GM21723 (cell line): ENCODE measurements at regions not wholly inside any gene's neighbourhood (a gene's known extent, or its start where the extent isn't known, plus 50 kb on each side); places are given as distances from the start of the nearest gene placed in this dataset.

Experiments
- ATAC-seq: cut with Tn5 transposase; IDR thresholded peaks from one replicate; pipeline ENCODE4 v1.9.1; 2021; ENCODE audit warnings: mild to moderate bottlenecking, moderate library complexity; ENCODE audit not compliant: unreplicated experiment

- no peak for ATAC-seq
These were observed 960.9 kb upstream of the FAT3 start for GRCh38 chr11:91263496-91264365.

- no peak for ATAC-seq
These were observed 963.1 kb upstream of the FAT3 start for GRCh38 chr11:91261513-91261912.

DNA sequence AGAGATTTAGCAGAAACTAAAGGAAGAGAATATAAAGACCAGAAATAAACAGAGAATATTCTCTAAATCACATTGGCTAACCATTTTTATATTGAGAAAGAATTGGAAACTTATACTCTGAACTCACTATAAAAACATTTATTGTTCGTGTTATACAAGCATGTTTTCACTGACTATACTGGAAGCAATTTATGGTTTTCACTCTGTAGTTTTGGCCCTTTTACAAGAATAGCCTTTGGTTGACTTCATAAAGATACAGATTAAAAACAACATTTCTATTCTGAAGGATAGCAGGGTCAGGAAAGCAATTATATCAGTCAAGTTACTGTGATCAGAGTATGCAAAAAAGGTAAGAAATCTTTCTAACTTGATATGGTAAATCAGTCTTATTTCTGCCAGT is 965.7 kb upstream of the FAT3 start:
- no peak for ATAC-seq

- no peak for ATAC-seq
These were observed 967.0 kb upstream of the FAT3 start for GRCh38 chr11:91257667-91258066.

DNA sequence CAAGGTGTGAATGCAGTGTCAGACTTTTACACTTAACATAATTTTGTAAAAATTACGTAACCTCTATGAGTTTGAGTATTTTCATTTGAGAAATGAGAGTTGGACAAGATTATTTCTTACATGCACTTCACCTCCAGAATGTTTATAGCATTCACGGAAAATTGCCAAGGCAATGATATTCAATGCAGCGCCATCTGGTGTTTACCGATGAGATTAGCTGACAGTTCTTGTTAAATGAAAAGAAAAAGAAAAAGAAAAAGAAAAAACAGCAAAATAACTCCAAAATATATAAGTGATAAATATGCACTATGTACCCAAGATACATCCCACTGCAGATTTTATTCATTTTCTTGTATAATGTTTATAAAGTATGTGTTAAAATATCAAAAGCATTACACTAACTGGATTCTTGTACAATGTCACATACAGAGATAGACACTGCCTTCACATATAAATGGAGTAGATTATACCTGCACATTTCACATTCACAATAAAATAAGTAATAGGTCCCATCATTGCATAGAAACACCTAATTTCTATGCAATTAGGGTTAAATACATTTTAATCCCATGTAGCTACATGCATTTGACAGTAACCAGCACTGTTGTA is 976.3 kb upstream of the FAT3 start:
- ATAC-seq, result no peak

DNA sequence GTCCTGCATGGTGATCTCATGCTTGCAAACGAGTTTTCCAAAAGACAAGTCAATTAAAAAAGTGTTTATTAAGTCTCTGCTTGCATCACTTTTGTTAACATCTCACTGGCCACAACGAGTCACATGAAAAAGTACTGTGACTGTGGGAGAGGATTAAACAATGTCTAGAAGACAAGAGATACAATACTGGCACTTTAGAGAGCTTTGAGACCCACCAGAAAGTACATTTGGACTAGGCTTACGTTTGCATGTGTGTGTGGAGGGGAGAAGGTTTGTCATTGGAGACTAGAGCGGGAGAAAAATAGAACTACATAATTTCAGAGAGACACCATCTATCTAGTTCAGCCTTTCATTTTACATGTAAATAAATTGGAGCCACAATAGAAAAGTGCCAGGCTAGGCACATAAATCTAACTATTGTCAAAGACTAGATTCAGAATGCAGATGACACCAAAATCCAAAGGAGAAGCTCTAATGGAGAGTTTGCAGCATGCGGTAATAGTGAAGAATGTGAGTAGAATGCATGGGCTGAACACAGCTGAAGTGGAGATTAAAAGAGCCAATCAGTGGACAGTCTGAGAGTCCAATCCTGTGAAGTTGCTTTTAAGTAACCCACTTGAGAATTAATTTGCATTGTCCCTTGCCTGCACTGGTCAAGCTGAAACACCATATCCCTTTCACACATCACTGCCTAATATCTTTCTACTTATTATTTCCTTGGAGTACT is 977.4 kb upstream of the FAT3 start:
- no peak for ATAC-seq

GRCh38 chr11:91244912-91245311 is 979.7 kb upstream of the FAT3 start:
- no peak for ATAC-seq

- no peak for ATAC-seq
These were observed 981.0 kb upstream of the FAT3 start for GRCh38 chr11:91243630-91244029.

- ATAC-seq, result no peak
These were observed 981.6 kb upstream of the FAT3 start for GRCh38 chr11:91243051-91243450.

DNA sequence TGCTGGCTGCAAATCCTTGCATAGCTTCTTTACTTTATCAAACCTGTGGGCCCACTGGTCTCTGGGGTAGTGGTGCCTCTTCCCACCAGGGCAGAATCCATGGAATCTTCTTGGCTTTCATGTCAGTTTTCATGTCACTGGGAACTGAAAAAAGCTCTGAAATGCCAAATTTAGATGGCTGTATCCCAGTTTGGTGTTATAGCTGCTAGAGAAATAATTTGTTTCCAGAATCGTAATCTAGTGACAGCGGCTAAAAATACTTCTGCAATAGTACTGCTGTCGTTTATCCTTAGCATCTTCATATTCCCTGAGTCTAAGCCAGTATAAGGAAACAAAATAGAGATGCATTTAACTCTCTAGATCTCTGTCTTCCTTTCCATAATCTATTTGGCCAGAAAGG is 983.4 kb upstream of the FAT3 start:
- ATAC-seq, result no peak

DNA sequence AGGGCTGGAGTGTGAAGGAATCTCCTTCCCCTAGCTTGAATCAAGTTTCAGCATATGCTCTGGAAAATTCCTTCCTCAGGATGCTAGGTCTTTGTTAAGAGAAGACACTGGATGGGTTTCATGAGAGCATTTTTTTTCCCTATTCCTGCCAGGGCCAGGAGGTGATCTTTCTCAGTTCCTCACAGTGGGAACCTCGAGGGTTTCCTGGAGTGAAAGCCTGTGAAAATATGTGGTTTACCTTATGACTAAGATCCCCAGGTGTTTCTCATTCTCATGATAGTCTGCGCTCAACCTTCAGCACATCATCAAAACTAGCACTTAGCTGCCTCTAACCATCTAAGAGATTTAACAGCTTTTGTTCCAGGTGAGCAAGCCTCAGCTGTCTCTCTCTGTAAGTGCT is 985.3 kb upstream of the FAT3 start:
- no peak for ATAC-seq

DNA sequence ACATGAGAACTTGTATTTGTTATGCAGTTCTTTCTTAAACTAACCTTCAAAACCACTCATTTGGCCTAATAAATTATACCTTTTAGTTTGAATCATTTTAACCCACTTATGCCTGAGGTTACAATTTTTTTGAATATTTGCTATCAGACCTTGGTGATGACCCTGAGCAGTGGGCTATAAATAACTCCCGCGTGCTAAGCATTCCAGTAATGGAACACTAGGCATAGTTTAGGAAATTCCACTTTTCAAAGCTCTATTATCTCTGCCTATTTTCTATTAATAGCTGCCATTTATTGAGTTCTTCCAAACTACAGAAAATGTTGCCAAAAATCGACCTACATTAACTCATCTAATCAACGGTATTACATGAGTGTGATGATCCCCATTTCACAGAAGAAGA is 993.4 kb upstream of the FAT3 start:
- no peak for ATAC-seq

- no peak for ATAC-seq
These were observed 994.0 kb upstream of the FAT3 start for GRCh38 chr11:91230647-91231046.

GRCh38 chr11:91222830-91223229 is 1000.0 kb upstream of the CHORDC1 start:
- no peak for ATAC-seq

DNA sequence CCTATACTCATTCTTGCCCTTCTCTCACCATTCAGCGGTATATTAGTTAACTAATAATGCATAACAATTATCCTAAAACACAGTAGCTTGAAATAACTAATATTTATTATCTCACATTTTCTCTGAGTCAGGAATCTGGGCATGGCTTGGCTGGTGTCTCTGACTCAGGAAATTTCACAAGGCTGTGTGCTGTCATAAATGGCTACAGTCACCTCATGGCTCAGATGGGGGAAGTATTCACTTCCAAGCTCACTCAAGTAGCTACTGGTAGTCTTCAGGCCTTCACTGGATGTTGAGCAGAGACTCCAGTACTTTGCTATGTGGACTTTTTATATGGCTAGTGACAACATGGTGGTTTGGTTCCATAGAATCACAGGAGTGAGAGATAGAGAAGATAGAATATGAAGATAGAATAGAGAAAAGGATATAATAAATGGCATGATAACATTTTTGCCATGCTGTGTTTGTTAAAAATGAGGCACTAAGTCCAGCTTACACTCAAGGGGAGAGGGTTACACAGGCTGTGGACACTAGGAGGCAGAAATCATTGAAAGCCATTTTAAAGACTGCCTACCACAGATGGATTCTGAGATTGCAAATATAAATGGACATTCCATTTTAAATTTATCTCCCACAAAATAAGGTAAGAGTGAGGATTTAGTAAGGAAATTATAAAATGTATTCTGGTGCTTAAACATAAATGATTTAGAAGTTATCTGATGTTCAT is 997.8 kb upstream of the CHORDC1 start:
- no peak for ATAC-seq

GRCh38 chr11:91219535-91219934 is 996.7 kb upstream of the CHORDC1 start:
- no peak for ATAC-seq

DNA sequence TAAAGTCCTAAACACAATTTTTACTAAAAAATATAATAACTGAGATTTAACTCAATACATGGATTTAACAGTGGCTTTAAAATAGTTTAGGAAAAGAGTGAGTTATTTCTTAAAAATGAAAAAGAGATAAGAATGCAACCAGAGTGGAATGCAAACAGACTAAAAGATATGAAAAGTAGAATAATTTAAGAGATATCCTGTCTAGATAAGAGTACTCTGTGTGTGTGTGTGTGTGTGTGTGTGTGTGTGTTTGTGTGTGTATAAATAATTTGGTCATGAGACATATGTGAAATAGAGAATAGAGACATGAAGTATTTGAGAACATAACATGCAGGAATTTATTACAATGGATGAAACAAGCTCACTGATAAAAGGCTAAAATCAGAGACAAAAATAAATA is 986.9 kb upstream of the CHORDC1 start:
- ATAC-seq, result no peak

DNA sequence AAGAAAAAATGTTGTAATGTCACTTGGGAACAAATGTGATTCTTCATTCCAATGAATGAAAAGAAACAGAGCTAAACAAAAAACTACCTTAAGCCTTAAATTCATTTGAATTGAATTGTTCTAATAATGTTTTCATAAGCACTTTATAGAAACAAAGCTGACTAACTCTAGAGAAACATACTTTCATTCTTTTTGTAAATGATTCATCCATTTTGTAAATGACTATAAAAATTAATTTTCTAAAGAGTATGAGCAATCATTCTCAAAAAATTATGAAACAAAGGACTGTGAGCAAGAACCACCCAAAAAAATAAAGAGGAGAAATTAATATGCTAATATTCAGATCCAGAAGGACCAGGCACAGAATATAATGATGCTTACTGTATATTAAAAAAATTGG is 986.5 kb upstream of the CHORDC1 start:
- ATAC-seq, result no peak

DNA sequence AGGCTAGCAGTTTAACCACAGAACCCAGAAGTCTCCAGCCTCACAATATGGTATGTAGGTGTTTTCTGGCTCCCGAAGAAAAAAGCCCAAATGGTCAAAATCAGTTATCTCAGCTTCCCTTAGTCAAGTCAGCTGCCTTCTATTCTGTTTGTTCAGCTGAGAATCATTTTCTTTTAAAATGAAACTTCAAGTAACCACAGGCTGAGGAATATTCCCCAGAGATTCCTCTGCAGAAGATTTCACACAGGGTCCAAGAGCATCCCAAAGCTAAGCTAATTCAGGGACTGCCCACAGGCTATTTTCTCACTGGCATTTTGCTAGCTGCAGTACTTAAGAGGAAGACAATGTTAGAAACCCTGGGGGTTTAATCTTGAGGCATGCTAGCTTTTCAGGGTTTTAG is 977.0 kb upstream of the CHORDC1 start:
- ATAC-seq, result no peak

GRCh38 chr11:91194546-91194945 is 971.7 kb upstream of the CHORDC1 start:
- no peak for ATAC-seq

GRCh38 chr11:91188484-91188883 is 965.6 kb upstream of the CHORDC1 start:
- no peak for ATAC-seq
